Stimulated activated CD8-positive, alpha-beta memory T cell treated with anti-CD3 and anti-CD28 coated beads, Interleukin-15, amount 100 ng/mL, for 24 hours (primary cell): ENCODE measurements at regions not wholly inside any gene's neighbourhood (a gene's known extent, or its start where the extent isn't known, plus 50 kb on each side); places are given as distances from the start of the nearest gene placed in this dataset.

Source experiments
- DNase-seq: peaks from one replicate; pipeline ENCODE4 v3.0.0-alpha.2; 2020; ENCODE audit warnings: low read depth

- no peak for DNase-seq
These were observed 189.8 kb downstream of the INSIG2 start for GRCh38 chr2:118278046-118278445.

- no peak for DNase-seq
These were observed 186.7 kb downstream of the INSIG2 start for GRCh38 chr2:118274841-118275510.

- no peak for DNase-seq
These were observed 184.1 kb downstream of the INSIG2 start for GRCh38 chr2:118272391-118272790.

- DNase-seq, result no peak
These were observed 181.3 kb downstream of the INSIG2 start for GRCh38 chr2:118269408-118270051.

GRCh38 chr2:118268268-118268667 is 180.0 kb downstream of the INSIG2 start:
- DNase-seq, result no peak

- no peak for DNase-seq
These were observed 177.7 kb downstream of the INSIG2 start for GRCh38 chr2:118265873-118266455.

- no peak for DNase-seq
These were observed 176.1 kb downstream of the INSIG2 start for GRCh38 chr2:118264232-118264990.

- DNase-seq, result no peak
These were observed 169.4 kb downstream of the INSIG2 start for GRCh38 chr2:118257696-118258095.

- DNase-seq, result no peak
These were observed 167.6 kb downstream of the INSIG2 start for GRCh38 chr2:118255771-118256372.

GRCh38 chr2:118255301-118255700 is 167.0 kb downstream of the INSIG2 start:
- DNase-seq, result no peak

GRCh38 chr2:118254116-118254515 is 165.8 kb downstream of the INSIG2 start:
- no peak for DNase-seq

- DNase-seq, result no peak
These were observed 163.2 kb downstream of the INSIG2 start for GRCh38 chr2:118251427-118251826.

- DNase-seq, result no peak
These were observed 162.2 kb downstream of the INSIG2 start for GRCh38 chr2:118250463-118250862.

GRCh38 chr2:118250001-118250400 is 161.7 kb downstream of the INSIG2 start:
- DNase-seq, result no peak

- DNase-seq, result no peak
These were observed 161.3 kb downstream of the INSIG2 start for GRCh38 chr2:118249531-118249930.

GRCh38 chr2:118246726-118247125 is 158.5 kb downstream of the INSIG2 start:
- DNase-seq, result no peak

GRCh38 chr2:118246079-118246478 is 157.8 kb downstream of the INSIG2 start:
- no peak for DNase-seq

- no peak for DNase-seq
These were observed 156.4 kb downstream of the INSIG2 start for GRCh38 chr2:118244686-118245085.

- no peak for DNase-seq
These were observed 154.8 kb downstream of the INSIG2 start for GRCh38 chr2:118243031-118243430.

- DNase-seq, result no peak
These were observed 153.9 kb downstream of the INSIG2 start for GRCh38 chr2:118242216-118242615.

- DNase-seq, result no peak
These were observed 152.9 kb downstream of the INSIG2 start for GRCh38 chr2:118241128-118241527.

GRCh38 chr2:118240276-118240675 is 152.0 kb downstream of the INSIG2 start:
- DNase-seq, result no peak
